HPDE6-E6E7 (cell line): ENCODE measurements at regions not wholly inside any gene's neighbourhood (a gene's known extent, or its start where the extent isn't known, plus 50 kb on each side); places are given as distances from the start of the nearest gene placed in this dataset.
A peak's percentile ranks its signal among the peaks of the same experiment; 100 is the strongest.
"Not testable (repeated sequence)": the region's sequence is repeated elsewhere in the genome, so short reads cannot be mapped to it uniquely, and the experiment has no call there.

Experiments
- DNase-seq: peaks from one replicate; pipeline ENCODE4 v3.0.0; 2011; ENCODE audit warnings: missing footprints; ENCODE audit errors: extremely low spot score

GRCh38 chr10:9504227-9504626 lies 1449.7 kb downstream of the GATA3 start:
- DNase-seq = no peak

- DNase-seq = no peak
Measured at GRCh38 chr10:9505546-9505945, 1451.1 kb downstream of the GATA3 start.

DNA sequence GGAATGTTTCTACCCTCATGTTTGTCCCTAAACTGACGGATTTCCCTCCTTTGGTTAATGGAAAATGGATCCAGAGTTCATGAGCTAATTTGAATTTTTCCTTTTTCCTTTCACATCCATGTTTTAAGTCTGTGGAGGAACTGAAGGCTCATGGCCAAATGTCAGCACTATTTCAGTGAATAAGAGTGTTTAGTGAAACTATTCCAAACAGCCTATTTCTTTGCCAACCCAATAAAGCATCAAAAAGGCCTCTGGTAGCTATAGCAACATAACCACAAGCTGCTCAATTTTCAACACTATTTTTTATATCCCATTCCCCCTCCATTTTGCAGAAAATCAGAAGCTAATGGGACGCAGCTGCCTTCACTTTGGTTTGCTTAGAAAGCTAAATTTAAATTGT lies 1454.1 kb downstream of the GATA3 start:
- no peak for DNase-seq

DNA sequence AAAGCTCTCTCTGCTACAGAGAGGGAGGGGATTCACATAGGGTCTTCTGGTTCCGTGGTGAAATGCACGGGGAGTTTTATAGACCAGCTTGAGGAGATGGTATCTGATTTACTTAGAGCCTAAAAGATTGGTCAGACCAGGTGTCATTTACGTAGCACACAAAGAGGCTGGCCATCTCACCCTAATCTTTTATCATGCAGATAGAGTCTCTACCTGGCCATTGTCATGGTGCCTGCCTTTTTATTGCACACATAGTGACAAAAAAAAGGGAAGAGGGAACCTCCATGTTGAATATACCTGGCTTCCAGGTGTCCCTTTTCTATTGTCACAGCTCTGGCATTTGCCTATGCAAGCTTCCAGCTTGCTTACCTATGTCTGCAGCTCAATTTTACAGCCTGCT lies 1456.1 kb downstream of the GATA3 start:
- DNase-seq = no peak

GRCh38 chr10:9515922-9516321 lies 1461.4 kb downstream of the GATA3 start:
- no peak for DNase-seq

DNA sequence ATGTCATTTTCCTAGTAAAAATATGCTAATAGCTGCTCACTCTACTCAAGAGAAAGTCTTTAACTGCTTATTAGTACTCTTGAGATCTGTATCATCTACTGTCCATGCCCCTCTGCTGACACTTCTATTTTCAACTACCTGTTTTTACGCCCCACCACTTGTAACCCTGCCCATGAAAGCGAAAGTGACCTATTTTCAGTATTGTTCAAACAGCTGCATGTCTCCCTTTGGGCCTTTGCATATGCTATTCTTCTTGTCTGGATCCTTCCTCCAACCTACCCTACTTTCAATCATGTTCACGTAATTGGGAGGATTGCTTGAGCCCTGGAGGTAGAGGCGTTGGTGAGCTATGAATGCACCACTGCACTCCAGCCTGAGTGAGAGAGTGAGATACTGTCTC lies 1481.3 kb downstream of the GATA3 start:
- DNase-seq = no peak

DNA sequence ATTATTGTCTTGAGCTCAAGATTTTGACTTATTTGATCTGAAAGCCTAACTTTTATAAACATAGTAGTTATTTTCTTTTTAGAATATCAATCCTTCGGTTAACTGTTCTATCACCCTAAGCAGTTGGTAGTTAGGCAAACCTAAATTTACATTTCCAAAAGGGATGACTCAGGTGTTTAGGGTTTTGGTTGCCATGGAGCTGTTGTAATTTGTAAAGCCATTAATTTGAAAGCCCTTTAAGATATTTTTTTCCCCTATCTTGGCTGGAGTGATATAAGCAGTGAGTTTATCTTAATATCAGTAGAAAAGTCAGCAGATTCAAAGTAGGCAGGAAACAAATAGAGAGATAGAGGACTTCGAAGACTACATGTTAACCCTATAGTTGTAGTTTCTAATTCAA lies 1472.6 kb upstream of the CELF2 start:
- no peak for DNase-seq

DNA sequence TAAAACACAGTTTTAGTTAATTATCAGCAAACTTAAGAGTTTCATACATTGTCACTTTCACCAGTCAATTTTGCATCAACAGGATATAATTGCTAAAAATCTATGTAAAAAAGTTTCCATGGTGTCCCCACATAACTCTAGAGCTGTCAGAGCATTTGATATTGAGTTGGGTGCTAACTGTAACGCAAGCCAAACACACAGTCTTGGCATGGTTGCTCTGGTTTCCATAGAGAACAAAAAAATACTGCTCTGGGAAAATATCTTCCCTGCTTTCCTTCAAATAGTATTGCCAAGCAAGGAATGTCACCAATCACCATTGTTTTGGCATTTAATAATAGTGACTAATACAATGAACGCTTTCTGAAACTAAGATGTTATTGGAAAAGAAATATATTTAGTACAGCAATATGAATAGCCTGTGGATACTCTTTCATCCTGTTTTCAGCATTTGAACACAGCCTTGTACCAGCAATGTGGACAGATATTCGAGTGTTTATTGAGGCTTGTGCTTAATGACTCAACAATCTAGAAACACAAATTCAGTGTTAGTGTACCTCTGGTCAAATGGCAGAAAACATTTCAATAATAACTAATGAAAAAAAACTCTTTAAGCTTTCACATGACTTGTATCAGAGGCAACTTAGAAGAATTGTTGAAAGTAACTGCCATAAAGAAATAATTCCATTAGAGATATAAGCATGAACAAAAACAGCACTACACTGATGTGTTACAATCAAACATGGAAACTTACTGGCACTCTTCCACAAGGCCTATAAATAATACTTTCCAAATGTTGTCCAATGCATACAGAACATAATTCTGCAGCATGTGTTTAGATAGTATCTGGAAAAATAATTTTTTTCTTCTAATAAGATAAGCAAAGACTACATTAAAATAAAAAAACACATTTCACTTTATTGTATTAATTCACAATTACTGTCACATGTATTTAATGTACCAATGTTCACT lies 1469.5 kb upstream of the CELF2 start:
- no peak for DNase-seq

DNA sequence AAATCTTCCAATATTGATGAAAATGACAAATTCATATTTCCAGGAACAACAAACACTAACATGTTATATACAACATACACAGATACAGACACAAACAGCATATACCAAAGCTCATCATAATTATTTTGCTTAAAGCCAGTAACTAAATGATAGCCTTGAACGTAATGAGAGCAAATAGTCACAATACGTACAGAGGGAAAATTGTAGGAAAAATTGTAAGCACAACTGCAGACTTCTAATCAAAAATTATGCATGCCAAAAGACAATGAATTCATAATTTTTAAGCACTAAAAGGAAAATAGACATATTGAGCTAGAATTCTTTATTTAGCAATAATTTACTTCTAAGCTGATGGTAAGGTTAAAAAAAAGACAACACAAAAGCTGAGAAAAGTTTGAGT lies 1466.9 kb upstream of the CELF2 start:
- DNase-seq = no peak

DNA sequence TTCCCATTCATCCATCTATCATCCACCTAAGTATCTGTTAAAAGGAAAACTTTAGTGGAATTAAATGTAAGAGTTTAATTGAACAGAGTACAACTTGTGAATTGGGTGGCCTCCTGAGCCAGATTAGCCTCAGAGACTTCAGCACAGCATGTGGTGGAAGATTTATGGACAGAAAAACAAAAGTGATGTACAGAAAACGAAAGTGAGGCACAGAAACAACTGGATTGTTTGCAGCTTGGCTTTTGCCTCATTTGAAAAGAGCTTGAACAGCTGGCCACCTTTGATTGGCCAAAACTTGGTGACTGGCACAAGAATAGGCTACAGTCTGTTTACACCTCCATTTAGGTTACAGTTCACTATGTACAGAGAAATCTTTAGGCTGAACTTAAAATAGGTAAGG lies 1463.4 kb upstream of the CELF2 start:
- no peak for DNase-seq

GRCh38 chr10:9560976-9561375 lies 1456.7 kb upstream of the CELF2 start:
- DNase-seq = no peak

GRCh38 chr10:9561821-9562505 lies 1455.7 kb upstream of the CELF2 start:
- DNase-seq = no peak

DNA sequence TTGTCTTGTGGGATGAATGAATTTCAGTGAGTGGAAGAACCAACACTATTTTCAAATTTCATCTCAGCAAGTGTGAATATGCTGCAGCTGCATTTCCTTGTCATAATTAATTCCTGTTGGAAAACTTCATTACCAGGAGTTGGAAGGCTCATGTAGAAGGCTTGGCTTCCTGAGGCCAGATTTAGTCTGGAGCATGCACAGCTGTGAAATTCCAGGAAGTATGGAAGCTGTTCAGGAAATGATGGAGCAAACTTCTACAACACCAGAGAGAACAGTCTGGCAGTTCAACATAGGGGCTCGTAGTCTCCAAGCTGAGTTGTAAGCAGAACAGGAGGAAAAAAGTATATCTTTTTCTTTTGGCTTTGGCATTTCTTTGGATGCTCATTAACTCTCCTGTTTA lies 1439.9 kb upstream of the CELF2 start:
- DNase-seq = no peak

DNA sequence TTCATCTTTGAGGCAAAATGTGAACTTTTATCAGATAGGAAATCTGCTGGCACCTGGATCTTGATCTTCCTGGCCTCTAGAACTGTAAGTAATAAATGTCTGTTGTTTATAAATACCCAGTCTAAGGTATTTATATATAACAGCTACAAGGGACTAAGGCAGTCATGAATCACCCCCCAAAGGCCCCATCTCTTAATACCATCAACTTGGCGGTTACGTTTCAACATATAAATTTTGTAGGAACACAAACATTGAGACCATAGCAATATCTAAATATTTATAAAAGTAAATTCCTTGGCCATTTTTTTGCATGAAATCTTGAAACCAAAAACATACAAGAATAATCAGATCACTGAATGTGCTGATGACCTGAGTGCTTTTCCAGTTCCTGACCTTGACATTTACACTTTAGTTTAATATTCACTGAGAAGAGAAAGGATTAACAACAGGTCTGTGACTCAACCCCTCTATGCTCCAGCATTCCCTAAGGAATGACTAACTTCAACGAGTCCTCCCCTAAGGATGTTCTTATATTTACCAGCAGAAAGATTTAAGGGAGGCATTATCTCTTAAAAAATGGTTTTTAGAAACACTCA lies 1438.5 kb upstream of the CELF2 start:
- DNase-seq = no peak

DNA sequence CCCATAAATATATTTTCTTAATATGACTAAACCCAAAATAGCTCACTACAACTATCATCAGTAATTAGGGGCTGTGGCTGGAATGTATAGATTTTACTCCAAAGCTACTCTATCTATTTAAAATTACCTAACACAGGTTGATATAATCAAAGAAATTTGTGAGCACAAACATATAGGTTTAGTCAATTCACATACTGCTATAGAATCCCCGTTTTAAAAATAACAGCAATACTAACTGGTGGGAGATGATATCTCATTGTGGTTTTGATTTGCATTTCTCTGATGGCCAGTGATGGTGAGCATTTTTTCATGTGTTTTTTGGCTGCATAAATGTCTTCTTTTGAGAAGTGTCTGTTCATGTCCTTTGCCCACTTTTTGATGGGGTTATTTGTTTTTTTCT lies 1434.9 kb upstream of the CELF2 start:
- DNase-seq = not testable (repeated sequence)

DNA sequence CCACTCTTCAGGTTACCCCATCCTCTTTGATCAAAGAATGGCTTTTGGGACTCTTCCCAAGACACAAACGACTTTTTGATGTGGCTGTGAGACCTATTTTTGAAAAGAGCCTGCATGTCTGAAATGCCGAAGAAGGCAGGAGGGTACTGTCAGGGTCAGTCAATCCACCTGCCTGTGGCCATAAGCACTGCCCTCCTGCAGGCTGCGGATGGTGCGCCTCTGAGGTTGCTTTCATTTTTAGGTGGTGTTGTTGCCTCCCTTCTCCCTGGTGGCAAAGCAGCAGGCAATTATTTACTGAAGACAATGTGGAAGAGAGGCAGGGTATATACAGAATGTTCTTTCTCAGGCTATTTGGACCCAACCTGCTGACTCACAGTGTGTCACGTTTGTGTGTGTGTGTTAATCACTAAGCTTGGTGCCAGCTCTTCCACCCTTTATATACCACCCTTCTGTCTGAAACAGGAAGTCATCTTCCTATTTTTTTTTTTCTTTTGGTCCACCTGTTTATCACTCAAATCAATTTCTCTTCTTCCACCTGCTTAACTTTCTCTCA lies 1421.2 kb upstream of the CELF2 start:
- DNase-seq = peak; percentile 0

- no peak for DNase-seq
Measured at GRCh38 chr10:9602998-9603397, 1414.7 kb upstream of the CELF2 start.

- no peak for DNase-seq
Measured at GRCh38 chr10:9603972-9604371, 1413.7 kb upstream of the CELF2 start.

GRCh38 chr10:9605231-9605630 lies 1412.4 kb upstream of the CELF2 start:
- no peak for DNase-seq

- no peak for DNase-seq
Measured at GRCh38 chr10:9608602-9609001, 1409.1 kb upstream of the CELF2 start.

DNA sequence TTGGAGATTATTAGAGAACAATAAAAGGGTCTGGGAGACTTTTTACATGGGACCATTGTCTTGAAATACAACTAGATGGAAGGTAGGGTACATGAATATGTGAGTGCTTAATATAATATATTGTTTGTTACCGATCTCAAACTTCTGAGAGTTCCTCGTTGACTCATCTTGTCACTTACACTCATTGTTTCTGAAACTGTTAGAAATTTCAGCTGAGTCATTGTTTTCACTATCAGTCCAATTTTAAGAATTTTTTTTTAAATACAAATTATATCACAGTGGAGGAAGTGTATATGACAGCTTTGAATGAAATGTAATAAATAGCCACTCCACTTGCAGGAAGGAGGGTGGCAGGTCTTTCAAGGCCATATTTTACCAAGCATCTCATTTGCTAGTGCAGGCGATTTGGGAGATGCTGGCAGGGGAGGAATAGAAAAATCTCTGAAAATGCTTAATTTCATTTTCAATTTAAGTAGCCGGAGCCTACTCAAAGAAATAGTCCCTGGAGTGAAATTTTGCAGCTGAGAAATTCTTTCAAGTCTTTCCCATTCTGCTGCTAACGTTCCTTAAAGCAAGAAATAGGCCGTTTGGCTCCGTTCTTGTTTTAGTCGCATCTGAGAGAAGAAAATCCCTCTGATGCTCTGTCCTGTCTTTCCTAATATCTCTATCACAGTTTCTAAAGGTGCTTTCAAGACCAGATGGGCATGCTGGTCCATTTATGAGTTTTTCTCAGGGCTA lies 1404.2 kb upstream of the CELF2 start:
- no peak for DNase-seq

DNA sequence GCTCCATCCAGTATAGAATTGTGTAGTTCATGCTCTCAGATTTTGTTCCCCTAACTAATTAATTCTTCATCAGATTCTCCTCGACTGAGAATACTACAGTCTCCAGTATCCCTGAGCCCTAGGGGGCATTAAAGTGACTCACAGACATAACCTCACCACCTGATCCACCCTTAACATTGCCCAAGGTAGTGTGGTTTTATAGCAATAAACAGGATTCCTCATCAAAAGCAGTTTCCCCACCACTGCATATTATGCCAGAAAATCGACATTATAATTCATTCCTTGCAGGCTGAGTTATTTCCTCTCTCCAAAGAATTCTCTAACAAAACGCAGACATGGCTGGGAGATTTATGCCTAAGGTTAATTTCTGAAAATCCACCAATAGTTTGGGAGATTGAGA lies 1402.5 kb upstream of the CELF2 start:
- DNase-seq = no peak
